ENCODE measurements at regions not wholly inside any gene's neighbourhood (a gene's known extent, or its start where the extent isn't known, plus 50 kb on each side); places are given as distances from the start of the nearest gene placed in this dataset.

DNA sequence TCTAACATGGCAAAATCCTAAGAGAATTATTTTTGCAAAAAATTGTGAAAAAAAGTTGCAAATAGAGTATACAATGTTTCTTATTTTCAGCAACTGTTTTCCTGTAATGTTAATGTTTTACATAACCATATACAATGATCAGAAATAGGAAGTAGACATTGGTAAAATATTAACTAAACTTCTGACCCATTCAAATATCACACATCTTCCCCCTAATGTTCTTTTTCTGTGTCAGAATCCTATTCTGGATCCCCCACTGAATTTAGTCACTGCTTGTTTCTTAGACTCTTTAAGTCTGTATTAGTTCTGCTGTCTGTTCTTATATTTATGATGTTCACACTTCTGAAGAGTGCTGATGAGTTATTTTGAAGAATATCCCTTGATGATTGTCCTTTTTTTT, 62.0 kb downstream of the HFE start:
- H3K36me3 ChIP-seq (ENCODE audit: control insufficient read depth, insufficient read depth, low read length), result no peaks in the 10 kb centered on the region
- TF ChIP-seq CTCF (IDR thresholded peaks at IDR 0.05; ENCODE audit: insufficient read depth, low read length, poor library complexity, severe bottlenecking), result no peak
- no peaks in the 10 kb centered on the region for H3K27me3 ChIP-seq (ENCODE audit: control insufficient read depth, insufficient read depth, low read length)
- DNase-seq (ENCODE audit: low read depth), result no peak
- H3K4me3 ChIP-seq (ENCODE audit: low read depth, low read length), result no peak overlapping the region

DNA sequence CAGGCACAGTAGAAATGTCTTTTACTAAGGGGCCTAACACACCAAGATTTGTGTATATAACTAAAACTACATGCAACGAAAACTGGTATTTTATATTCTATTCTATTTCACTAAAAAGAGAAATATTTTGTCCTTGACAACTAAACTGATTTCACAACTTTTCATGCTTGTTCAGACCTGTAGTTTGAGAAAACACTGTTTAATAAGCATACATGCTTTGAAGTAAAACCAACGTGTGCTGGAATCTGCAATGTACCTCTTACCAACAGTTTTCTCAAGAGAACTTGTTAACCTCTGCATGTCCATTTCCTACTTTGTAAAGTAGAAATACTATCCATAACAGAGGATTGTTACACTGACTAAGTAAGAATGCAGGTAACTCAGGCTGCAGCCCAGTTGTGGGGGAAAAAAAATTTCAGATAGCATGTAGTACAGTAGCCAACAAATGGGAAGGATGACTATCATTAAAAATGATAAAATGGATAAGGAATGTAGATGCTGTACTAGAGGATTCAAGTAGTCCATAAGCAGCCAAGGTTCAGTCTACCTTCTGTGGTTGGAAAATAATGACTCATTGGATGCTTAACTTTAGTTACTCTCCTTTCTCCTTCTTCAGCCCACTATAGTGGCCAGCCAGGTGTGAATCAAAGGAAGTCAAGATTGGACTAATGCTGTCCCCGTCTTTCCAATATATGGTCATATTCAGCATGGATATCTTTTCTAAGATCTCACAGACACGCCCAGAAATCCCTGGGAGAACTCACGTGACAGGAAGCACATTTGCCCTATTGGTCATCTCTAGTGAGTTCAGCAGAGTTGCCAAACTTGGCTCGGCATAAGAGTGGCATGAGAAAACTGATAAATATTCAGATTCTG, 65.2 kb downstream of the HFE start:
- no peak for TF ChIP-seq CTCF (IDR thresholded peaks at IDR 0.05; ENCODE audit: insufficient read depth, low read length, poor library complexity, severe bottlenecking)
- DNase-seq (ENCODE audit: low read depth), result no peak
- H3K36me3 ChIP-seq (ENCODE audit: control insufficient read depth, insufficient read depth, low read length), result no peaks in the 10 kb centered on the region
- H3K4me3 ChIP-seq (ENCODE audit: low read depth, low read length), result no peak overlapping the region
- H3K27me3 ChIP-seq (ENCODE audit: control insufficient read depth, insufficient read depth, low read length), result no peaks in the 10 kb centered on the region

DNA sequence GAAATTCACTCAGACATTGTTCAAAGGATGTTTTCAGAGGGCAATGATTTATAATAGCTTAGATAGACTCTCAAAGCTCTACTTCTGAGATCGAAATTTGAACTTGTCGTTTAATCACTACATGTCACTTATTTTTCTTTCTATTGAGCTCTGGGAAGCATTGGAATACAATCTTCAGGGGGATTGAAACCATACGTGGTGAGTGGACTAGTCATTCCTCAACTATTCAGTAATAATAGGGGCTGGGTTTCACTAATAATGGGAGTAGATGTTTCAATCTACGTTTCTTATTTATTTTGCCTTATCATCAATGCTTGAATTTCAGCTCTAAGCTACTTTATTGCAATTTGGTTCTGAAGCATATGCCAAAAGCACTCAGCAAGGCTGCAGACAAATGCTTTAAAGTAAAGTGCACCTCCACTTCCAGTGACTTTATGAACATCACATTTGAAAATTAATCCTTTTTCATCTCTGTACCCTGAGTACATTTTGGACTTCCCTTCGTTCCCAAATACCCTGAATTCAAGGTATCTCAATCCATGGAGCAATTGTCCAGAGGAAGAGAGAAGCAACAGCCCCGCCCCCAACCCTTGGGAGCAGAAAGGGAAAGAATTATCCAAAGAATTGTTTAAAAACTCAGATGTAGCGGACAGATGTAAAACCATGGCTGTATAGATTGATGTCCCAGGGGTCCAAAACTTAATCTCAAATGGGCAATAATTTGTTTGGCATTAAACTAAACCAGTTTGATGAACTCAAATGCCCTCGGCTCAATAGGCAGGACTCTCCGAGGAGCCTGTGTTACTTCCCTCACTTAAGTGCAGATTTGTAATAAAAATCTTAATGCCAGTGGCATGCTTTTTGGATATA, 68.1 kb downstream of the HFE start:
- no peak for DNase-seq (ENCODE audit: low read depth)
- no peaks in the 10 kb centered on the region for H3K36me3 ChIP-seq (ENCODE audit: control insufficient read depth, insufficient read depth, low read length)
- H3K4me3 ChIP-seq (ENCODE audit: low read depth, low read length), result peak overlapping the region; percentile 91
- H3K27me3 ChIP-seq (ENCODE audit: control insufficient read depth, insufficient read depth, low read length), result no peaks in the 10 kb centered on the region
- no peak for TF ChIP-seq CTCF (IDR thresholded peaks at IDR 0.05; ENCODE audit: insufficient read depth, low read length, poor library complexity, severe bottlenecking)

DNA sequence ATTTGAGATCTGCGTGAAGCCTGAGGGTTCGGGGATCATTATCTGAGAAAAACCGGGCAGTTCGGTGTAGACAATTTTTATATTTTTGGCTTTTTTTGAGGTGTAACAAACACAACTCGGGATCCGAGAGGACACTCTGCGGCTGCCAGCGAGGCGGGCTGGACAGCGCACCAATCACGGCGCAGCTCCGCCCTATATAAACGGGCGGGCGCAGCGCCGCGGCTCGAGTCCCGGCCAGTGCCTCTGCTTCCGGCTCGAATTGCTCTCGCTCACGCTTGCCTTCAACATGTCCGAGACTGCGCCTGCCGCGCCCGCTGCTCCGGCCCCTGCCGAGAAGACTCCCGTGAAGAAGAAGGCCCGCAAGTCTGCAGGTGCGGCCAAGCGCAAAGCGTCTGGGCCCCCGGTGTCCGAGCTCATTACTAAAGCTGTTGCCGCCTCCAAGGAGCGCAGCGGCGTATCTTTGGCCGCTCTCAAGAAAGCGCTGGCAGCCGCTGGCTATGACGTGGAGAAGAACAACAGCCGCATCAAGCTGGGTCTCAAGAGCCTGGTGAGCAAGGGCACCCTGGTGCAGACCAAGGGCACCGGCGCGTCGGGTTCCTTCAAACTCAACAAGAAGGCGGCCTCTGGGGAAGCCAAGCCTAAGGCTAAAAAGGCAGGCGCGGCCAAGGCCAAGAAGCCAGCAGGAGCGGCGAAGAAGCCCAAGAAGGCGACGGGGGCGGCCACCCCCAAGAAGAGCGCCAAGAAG, 69.0 kb downstream of the HFE start:
- DNase-seq (ENCODE audit: low read depth), result no peak
- Histone ChIP-seq H3K27me3 (ENCODE audit: control insufficient read depth, insufficient read depth, low read length) (no peaks in the 10 kb centered on the region), H3K4me3 (ENCODE audit: low read depth, low read length) (peak overlapping the region; percentile 91), H3K36me3 (ENCODE audit: control insufficient read depth, insufficient read depth, low read length) (no peaks in the 10 kb centered on the region)
- no peak for TF ChIP-seq CTCF (IDR thresholded peaks at IDR 0.05; ENCODE audit: insufficient read depth, low read length, poor library complexity, severe bottlenecking)

DNA sequence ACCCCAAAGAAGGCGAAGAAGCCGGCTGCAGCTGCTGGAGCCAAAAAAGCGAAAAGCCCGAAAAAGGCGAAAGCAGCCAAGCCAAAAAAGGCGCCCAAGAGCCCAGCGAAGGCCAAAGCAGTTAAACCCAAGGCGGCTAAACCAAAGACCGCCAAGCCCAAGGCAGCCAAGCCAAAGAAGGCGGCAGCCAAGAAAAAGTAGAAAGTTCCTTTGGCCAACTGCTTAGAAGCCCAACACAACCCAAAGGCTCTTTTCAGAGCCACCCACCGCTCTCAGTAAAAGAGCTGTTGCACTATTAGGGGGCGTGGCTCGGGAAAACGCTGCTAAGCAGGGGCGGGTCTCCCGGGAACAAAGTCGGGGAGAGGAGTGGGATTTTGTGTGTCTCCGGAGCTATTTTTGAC, 69.6 kb downstream of the HFE start:
- Histone ChIP-seq H3K4me3 (ENCODE audit: low read depth, low read length) (peak overlapping the region; percentile 91), H3K27me3 (ENCODE audit: control insufficient read depth, insufficient read depth, low read length) (no peaks in the 10 kb centered on the region), H3K36me3 (ENCODE audit: control insufficient read depth, insufficient read depth, low read length) (no peaks in the 10 kb centered on the region)
- no peak for DNase-seq (ENCODE audit: low read depth)
- no peak for TF ChIP-seq CTCF (IDR thresholded peaks at IDR 0.05; ENCODE audit: insufficient read depth, low read length, poor library complexity, severe bottlenecking)

Measured in kidney epithelial cell (primary cell).